ENCODE measurements at regions not wholly inside any gene's neighbourhood (a gene's known extent, or its start where the extent isn't known, plus 50 kb on each side); places are given as distances from the start of the nearest gene placed in this dataset.
A peak's percentile ranks its signal among the peaks of the same experiment; 100 is the strongest.

DNA sequence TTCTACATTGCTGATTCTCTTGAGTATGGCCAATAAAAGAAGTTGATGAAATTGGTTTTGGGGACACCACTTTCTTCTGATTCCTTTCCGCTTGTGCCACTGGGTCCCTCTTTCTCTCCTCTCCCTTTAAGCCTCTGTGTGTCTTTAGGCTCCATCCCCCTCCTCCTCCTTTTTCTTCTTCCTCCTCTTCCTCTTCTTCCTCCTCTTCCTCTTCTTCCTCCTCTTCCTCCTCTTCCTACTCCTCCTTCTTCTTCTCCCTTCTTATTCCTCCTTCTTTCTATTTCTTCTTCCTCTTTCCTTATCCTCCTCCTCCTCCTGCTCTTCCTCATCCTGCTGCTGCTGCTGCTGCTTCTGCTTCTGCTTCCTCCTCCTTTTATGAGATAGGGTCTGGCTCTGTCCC is 93.7 kb downstream of the CHD9NB start:
- no peak for TF ChIP-seq CTCF (IDR thresholded peaks at IDR 0.05; ENCODE audit: low read depth, low read length)
- no peak for DNase-seq
- H3K36me3 ChIP-seq: no peaks in the 10 kb centered on the region
- no peaks in the 10 kb centered on the region for H3K27me3 ChIP-seq (ENCODE audit: insufficient read depth, low read depth, severe bottlenecking)
- no peak overlapping the region for H3K4me3 ChIP-seq (ENCODE audit: low read depth, low read length)
- H3K9me3 ChIP-seq (ENCODE audit: severe bottlenecking): no peaks in the 10 kb centered on the region
- no peak overlapping the region for H3K27ac ChIP-seq

DNA sequence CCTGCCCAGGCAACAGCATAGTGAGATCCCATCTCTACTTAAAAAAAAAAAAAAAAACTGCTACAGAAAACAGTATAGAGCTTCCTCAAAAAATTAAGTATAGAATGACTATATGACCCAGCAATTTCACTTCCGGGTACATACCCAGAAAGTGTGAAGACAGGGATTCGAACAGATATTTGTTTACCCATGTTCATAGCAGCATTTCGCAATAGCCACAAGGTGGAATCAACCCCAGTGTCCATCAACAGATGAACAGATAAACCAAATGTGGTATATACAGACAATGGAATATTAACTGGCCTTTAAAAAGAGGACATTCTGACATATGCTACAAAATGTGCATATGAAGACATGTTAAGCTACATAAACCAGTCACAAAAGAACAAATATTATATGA is 95.5 kb downstream of the CHD9NB start:
- no peak overlapping the region for H3K27ac ChIP-seq
- no peak for TF ChIP-seq CTCF (IDR thresholded peaks at IDR 0.05; ENCODE audit: low read depth, low read length)

GRCh38 chr16:52956044-52956443 is 96.7 kb downstream of the CHD9NB start:
- peak; percentile 10 for DNase-seq
- no peak overlapping the region for H3K4me3 ChIP-seq (ENCODE audit: low read depth, low read length)

More for the DNA sequence above, 95.5 kb downstream of the CHD9NB start:
- DNase-seq: no peak
- Histone ChIP-seq H3K36me3 (no peaks in the 10 kb centered on the region), H3K4me3 (ENCODE audit: low read depth, low read length) (no peak overlapping the region), H3K27me3 (ENCODE audit: insufficient read depth, low read depth, severe bottlenecking) (no peaks in the 10 kb centered on the region), H3K9me3 (ENCODE audit: severe bottlenecking) (no peaks in the 10 kb centered on the region)

DNA sequence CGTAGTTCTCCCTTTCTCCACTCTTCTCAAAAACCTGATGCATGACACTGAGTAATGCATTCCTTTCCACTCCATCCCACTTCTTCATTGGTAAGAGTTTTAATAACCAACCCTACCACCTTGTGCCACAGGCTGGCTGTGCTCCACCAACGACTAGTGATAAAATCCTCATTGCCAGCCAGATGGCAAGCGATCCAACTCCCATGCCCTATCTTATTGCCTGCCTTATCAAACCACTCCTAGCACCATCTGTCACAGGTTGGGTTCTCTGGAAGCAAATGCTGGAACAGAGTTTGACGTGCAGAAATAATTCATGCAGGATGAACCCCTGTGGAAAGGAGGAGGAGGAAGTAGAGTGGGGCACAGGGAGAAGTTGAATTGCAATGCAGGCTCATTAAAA is 99.5 kb downstream of the CHD9NB start:
- Histone ChIP-seq H3K36me3 (no peaks in the 10 kb centered on the region), H3K4me3 (ENCODE audit: low read depth, low read length) (no peak overlapping the region), H3K27me3 (ENCODE audit: insufficient read depth, low read depth, severe bottlenecking) (no peaks in the 10 kb centered on the region), H3K9me3 (ENCODE audit: severe bottlenecking) (no peaks in the 10 kb centered on the region), H3K27ac (no peak overlapping the region)
- no peak for TF ChIP-seq CTCF (IDR thresholded peaks at IDR 0.05; ENCODE audit: low read depth, low read length)
- no peak for DNase-seq

More at GRCh38 chr16:52956044-52956443, 96.7 kb downstream of the CHD9NB start:
- Histone ChIP-seq H3K9me3 (ENCODE audit: severe bottlenecking) (no peaks in the 10 kb centered on the region), H3K27me3 (ENCODE audit: insufficient read depth, low read depth, severe bottlenecking) (no peaks in the 10 kb centered on the region), H3K27ac (no peak overlapping the region), H3K36me3 (no peaks in the 10 kb centered on the region)
- no peak for TF ChIP-seq CTCF (IDR thresholded peaks at IDR 0.05; ENCODE audit: low read depth, low read length)

GRCh38 chr16:52948946-52949345 is 103.8 kb downstream of the CHD9NB start:
- no peak for DNase-seq
- no peak overlapping the region for H3K4me3 ChIP-seq (ENCODE audit: low read depth, low read length)
- no peak for TF ChIP-seq CTCF (IDR thresholded peaks at IDR 0.05; ENCODE audit: low read depth, low read length)
- H3K27ac ChIP-seq: no peak overlapping the region
- H3K9me3 ChIP-seq (ENCODE audit: severe bottlenecking): no peaks in the 10 kb centered on the region
- no peaks in the 10 kb centered on the region for H3K27me3 ChIP-seq (ENCODE audit: insufficient read depth, low read depth, severe bottlenecking)
- no peaks in the 10 kb centered on the region for H3K36me3 ChIP-seq

DNA sequence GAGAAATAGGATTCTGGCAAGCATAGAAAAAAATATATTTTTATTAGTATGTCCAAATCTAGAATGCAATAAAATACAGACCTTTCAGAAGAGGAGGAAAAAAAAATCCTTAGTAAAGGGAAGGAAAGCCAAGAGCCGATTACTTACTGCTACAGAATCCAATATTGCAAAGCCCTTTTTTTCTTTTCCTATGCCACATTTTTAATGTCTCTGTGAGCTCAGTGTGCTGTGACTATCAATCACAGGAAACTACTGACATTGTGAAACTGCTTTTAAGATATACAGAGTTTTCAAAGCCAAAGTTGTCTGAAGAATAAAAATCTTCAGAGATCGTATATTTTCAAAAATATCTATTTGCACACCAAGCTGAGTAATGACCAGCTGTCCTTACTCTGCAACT is 120.4 kb downstream of the CHD9NB start:
- Histone ChIP-seq H3K36me3 (no peaks in the 10 kb centered on the region), H3K27ac (no peak overlapping the region), H3K9me3 (ENCODE audit: severe bottlenecking) (no peaks in the 10 kb centered on the region), H3K4me3 (ENCODE audit: low read depth, low read length) (no peak overlapping the region), H3K27me3 (ENCODE audit: insufficient read depth, low read depth, severe bottlenecking) (no peaks in the 10 kb centered on the region)
- DNase-seq: no peak
- no peak for TF ChIP-seq CTCF (IDR thresholded peaks at IDR 0.05; ENCODE audit: low read depth, low read length)

All from WERI-Rb-1 (cell line).